Dedifferentiated amniotic fluid mesenchymal stem cell (primary cell): ENCODE measurements at regions not wholly inside any gene's neighbourhood (a gene's known extent, or its start where the extent isn't known, plus 50 kb on each side); places are given as distances from the start of the nearest gene placed in this dataset.

ENCODE experiments used
- DNase-seq: peaks from one replicate; pipeline ENCODE4 v3.0.0-alpha.2; 2016; ENCODE audit errors: extremely low spot score

DNA sequence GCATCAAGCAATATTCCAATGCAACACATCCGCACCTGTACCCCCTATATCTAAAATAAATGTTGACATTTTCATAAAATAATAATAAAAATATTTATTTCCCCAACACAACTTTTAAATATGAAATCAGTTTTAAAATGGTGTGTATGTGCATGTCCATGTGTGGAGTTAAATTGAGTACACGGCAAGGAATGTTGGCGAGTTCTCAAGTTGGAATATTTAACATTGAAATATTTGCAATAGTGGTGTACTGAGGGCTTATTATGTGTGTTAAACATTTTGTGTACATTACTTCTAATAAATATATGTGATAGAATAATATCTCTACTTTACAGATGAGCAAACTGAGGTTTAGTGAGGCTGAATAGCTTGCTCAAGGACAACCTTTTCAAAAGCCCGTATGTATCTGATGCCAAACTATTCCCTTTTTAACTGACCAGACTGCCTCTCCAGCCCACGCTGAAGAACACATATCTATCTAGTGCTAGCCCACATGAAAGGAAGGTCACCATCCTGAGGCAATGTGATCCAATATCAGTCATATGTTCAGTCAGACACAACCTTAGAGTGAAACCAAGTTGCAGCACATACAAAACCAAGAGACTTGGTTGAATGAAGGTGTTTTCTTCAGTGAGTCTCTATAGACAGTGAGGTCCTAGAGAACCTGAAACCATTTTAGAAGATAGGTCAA is 192.2 kb upstream of the CDH11 start:
- DNase-seq, result no peak

DNA sequence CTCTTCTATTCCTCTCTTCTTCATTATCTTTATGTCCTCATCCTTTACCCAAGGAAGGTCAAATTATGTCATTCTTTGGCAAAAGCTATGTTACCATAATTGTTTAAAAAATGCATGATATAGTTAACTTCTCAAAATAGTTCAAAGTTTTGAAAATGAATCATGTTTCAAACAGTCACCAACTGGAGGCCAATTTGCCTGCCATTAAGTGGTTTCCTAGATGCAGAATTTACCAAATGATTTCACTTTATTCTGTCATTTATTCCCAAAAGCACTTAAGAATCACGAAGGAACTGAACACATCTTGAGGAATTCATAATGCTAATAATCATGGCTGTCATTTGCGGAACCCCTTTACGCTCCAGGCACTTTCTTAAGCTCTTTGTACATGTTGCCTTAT is 190.9 kb upstream of the CDH11 start:
- DNase-seq, result peak; percentile 70

DNA sequence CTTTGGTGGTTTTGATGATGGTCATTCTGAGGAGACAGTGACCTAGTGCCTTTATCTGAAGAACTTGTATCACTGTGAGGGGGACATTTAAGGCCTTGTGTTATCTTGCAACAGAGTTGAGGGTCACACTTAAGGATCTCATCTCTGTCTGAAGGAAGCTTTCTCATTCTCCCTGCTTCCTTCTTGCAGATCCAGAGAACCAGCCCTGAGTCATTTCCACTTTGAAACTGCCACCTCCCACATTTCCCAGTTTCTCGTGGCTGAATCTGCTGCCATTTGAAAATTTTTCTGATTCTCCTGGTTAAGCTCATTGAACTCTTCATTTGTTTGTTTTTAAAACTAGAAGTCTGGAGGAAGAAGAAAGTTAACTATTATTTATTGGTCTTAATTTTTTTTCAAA is 190.2 kb upstream of the CDH11 start:
- DNase-seq, result no peak

DNA sequence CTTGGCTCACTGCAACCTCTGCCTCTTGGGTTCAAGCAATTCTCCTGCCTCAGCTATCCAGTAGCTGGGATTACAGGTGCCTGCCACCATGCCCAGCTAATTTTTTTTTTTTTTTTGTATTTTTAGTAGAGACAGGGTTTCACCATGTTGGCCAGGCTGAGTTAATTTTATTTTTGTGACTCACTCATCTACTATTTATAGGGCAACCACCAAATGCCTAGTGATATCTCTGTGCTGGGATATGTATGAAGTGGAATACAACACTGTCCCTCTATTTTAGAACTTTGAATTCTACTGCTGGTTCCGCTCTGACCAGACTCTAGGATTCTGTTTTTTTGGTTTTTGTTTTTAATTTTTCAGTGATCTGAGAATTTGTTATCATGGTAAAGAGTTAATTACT is 188.6 kb upstream of the CDH11 start:
- DNase-seq, result peak; percentile 59

DNA sequence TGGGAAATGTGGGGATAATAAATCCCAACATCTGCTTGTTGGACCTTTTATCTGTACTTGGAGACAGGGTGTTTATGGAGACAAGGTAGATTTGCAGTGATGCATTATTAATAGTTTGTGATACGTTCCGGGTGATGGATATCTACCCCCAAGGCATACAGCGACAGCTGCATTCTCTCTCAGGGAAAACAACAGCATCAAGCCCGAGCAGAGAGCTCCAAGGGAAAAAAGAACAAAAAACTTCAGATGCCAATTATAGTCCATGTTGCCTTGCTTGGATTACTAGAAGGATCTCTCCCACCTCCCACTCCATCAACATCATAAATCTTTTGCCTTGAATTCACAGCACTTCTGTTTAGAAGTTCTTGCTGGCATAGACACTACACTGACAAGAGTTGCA is 187.5 kb upstream of the CDH11 start:
- no peak for DNase-seq

DNA sequence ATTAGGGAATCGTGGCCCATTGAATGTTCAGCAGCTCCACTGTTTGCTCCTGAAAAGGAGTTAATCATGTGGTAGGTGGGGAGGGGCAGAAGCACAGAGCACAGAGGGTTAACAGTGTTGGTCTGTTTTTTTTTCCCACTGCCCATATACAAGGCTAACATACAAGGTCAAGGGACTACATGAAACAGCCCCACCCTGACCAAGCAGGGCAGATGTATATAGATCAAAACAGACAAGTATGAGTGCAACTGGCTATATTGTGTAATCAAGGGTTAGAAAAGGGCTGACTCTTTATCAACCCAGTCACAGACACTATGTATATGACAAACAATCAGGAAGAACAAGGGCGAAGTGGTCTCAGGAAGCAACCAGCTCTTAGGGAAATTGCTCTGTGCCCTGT is 186.6 kb upstream of the CDH11 start:
- DNase-seq, result no peak

DNA sequence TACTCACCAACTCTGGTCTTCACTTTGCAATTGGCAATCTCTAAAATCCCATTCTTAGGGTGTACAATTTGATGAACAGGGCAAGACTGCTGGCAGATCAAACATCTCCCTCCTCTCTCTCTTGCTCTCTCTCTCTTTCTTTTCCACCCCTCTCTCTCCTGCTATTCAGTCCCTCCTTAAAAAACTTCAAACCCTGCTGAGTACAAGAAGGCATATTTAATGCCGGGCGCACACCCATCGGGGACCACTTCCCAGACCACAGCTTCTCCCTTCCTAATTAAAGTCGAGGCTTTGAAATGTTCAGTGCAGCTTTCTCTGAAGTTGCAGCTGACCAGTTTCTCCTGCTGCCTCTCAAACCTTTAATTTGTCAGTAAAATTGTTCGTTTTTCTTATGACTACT is 185.4 kb upstream of the CDH11 start:
- no peak for DNase-seq

DNA sequence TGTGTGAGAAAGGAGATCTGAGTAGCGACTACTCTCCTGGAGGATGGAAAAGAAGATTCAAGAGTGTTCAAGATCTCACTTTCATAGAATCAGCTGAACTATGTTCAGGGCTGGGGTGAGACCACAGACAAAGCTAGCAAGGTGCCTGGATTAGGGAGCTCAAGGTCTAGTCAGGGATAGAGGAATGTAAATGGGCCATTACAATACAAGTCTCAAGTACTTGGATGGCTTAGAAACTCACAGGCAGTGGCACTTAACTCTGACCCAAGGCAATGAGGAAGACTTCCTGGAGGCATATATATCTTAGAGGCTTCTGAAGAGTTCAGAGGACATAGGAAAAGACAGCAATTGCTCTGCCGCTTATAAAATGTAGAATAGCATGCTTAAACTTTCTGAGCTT is 184.9 kb upstream of the CDH11 start:
- DNase-seq, result no peak

DNA sequence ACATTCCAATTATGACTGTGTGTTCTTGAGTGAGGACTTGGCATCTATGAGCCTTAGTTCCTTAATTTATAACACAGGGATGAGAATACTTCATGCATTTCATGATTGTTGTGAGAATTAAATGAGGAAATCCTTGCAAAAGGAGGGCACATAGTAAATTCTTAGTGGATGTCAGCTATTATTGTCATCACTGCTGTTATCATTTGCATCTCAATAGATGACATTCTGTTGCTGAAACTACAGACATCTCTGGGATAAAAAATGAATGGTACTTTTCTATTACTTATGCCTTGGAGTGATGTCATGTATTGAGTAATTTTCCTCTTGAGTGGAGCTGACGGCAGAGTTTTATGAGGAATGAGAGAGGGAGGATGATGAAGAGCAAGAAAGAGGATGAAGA is 184.4 kb upstream of the CDH11 start:
- no peak for DNase-seq

DNA sequence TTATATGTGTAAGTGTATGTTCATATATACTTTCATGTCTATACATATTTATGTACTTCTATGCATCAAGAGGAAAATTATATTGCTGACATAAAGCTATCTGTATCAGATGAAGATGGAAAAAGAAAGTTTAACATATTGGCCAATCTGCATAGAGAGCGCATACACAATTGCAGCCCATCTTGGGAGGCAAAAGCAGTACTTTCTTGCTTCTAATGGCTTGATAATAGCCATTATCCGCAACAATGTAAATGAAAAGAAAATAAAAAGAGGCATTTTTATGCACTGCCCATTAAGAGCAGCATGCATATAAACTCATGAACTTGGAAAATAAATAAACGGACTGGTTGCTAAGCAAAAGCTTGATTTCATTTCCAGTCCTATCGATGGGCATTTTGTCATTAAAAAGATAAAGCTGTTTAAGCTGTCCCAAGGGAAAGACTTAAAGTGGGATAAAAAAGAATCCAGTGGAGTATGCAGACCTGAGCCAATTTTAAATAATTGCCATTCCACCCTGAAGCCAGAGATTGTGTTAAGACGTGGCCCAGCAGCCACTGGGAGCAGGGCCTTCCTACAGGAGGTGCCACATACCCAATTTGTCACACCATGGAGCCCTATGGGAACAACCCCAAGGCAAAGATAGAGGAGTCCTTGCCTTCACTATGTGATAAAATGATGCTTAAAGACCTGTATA is 183.6 kb upstream of the CDH11 start:
- DNase-seq, result no peak

DNA sequence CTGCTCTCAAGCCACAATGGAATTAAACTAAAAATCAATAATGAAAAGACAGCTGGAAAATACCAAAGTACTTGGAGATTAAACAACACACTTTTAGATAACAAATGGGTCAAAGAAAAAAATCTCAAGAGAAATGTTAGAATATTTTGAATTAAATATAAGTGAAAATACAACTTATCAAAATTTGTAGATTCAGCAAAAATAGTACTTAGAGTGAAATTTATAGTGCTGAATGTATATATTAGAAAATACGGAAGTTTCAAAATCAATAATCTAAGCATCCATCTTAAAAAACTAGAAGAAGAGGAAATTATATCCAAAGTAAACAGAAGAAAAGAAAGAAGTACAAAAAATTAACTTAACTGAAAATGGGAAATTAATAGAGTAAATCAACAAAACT is 179.2 kb upstream of the CDH11 start:
- DNase-seq, result no peak

DNA sequence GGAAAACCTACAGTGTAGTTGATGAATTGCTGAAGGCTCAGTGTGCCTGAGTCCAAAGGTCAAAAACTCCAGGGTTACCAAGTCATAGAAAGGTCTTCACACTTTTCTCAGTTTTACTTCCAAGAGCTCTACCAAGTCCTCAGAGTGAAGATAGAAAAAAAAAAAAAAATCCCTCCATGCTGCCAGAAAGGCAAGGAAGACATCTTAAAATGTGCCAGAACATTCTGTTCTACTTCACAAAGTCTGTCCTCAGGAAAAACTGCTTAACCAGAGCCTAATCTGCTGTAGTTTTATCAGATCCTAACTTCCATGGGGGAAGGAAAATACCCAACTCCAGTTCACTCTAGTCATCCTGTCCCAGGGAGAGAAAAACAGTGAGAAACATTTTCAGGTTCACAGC is 175.6 kb upstream of the CDH11 start:
- DNase-seq, result no peak

DNA sequence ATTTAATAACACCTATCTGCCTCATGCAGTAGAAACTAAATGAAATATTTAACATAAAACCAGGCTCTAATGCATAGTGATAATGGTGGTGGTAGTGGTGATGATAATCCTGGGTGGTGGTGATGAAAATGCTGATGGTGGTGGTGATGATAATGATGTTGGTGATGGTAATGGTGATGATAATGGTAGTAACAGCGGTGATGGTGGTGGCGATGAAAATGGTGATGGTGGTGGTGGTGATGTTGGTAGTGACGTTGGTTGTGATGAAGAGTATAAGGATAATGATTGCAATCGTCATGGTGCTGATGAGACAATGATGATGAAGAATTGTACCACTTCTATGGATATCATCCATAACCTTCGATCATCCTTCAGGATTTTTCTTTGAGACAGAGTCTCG is 173.7 kb upstream of the CDH11 start:
- no peak for DNase-seq

DNA sequence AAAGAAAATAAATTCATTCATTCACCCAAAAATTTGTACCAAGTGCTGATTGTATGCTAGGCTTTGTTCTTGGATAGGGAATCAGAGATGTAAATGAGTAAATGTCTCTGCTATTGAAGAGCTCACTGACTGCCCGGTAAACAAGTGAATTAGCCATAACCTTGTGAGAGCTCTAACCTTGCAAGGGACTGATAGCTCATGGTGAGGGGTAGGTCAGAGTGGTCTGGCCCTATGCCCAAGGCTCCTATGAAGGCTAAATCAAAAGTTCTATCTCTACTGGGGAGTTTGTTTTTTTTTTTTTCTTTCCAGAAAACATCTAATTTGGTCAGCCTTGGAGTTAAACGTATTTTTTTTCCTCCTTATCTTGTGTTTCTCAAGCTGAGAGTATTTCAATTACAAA is 172.8 kb upstream of the CDH11 start:
- DNase-seq, result no peak

DNA sequence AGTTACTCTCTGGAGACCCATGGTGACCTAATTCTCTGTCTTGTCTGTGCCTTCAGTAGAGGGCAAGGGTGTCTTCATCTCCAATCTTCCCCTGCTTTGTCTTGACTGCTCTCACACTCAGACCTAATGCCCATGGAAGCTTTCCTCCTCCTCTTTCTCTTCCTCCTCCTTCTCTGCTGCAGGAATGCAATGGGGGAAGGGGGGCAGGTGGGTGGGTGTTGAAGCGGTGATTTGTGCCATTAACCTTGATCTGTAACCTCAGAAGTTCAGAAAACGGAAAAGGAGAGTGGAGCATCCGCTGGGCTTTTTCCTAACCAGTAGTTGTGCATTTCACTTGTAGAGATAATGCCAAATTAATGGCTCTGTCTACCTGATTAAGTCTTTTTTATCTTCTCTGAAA is 172.3 kb upstream of the CDH11 start:
- no peak for DNase-seq

DNA sequence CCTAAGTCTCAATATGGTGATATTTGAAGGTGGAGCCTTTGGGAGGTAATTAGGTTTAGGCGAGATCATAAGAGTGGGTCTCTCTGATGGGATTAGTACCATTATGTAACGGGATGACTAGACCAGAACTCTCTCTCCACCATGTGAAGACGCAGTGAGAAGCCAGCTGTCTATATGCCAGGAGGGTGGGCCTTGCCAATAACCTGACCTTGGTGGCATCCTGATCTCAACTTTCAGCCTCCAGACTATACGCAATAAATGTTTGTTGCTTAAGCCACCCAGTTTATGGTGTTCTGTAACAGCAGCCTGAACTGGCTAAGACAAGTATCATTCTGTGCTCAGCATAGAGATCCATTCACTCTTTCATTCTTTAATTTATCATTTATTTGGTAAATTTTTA is 167.2 kb upstream of the CDH11 start:
- no peak for DNase-seq

DNA sequence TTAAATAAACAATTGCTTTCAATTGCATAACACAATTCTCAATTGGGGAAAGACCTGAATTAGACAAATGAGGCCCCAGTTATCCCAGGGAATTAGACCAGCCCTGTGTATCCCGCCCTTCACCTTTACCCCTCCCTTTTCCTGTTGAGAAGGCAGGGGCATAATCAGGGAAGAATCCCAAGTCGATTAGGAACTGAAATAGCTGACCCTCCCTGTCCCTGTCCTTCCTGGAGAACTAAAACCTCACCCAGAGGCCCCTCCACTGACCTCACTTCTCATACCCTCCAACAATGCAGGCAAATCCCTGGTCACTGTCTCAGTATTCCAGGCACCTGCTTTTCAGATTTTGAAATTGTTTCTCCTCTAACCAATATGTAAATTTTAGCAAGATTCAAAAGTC is 165.4 kb upstream of the CDH11 start:
- DNase-seq, result no peak

DNA sequence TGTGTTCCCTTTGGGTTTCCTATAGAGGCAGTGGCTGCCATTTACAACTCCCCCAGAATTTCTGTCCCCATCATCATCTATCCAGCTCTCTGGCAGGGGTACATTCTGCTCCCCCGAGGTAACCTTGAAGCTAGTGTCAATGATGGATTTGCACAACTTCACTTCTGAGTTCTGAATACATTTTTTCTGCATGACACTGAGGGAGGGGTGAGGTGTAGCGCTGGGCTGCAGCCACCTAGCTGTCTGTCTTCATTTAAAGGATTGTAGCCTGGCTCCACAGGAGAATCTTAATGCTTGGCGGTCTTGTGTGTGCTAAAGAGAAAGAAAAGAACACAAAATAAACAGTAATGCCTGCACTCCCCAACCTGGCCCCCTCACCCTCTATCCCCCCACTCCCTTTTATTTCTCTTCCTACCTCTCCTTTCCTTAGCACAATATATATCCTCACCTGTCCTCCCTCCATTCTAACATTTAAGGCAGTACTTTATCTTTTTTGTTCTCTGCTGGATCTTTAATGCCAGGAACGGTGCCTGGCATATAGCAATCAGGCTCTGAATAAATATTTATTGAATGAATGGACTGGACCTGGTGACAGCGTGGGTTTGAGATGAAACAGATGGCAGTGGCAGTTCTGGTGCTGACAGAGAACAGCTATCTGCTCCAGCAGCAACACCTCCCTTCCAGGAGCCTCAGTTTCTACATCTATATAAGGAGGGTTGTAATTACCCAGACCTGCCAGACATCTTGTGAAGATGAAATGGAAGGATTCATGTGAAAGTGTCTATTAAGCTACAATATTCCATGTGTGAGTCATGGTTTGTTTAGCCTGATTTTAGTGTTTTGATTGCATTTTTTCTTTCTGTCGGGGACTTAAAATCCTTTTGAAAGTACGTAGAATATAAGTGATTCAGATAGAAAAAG is 163.5 kb upstream of the CDH11 start:
- no peak for DNase-seq

DNA sequence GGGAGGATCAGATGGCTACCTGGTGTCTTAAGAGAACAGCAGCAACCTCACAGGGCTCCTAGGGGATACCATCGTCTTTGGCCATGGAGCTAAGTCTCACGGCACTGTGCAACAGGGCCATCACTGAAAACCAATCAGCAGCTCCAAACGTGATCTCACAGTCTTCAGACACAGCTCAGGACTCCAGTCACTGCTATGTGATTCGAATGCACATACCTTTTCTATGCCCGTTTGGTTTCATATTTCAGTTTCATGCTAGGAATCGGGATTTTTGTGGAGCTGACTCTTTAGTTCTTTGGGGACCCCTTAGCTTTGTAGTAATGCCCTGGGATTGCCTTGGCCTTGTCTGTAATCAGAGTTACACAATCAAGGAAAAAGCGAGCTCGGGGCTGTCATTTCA is 162.8 kb upstream of the CDH11 start:
- no peak for DNase-seq

DNA sequence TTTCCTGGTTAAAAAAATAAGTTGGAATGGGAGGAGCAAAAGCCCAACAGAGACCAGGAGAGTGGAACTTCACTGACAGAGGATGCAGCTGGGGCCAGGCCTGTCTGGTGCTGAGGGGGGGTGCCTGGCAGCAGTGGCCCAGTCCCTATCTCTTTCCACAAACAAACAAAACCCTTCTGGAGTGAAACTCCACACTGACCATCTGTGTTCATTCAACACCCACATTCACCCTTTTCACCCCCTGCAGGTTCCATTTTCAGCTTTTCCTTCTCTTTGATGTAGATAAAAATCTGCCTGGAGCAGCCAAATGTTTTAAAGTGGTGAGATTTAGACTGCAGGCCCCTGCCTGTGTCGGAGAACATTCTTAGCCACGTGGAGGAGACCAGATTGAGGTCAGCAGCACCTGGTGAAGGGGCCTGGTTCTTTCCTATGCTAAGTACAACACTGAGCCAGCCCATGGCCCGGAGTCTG is 161.4 kb upstream of the CDH11 start:
- no peak for DNase-seq

DNA sequence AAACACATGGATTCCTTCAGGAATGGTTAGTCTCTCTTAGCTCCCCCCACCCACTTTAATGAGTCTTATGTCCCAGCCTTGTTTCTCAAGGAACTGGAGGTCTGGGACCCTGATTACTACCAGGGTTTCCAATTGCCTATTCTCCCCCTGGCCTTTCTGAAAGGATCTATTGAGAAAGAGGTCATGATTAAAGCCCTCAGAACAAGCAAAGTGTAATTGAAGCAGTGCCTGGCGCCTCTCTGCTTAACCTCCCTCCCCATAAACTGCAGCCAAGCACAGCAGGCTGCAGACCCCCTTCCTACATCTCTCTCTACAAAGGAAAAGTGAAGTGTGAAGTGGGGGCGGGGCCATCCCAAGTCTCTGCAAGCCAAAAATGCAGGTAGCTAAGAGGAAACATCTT is 159.7 kb upstream of the CDH11 start:
- DNase-seq, result no peak

DNA sequence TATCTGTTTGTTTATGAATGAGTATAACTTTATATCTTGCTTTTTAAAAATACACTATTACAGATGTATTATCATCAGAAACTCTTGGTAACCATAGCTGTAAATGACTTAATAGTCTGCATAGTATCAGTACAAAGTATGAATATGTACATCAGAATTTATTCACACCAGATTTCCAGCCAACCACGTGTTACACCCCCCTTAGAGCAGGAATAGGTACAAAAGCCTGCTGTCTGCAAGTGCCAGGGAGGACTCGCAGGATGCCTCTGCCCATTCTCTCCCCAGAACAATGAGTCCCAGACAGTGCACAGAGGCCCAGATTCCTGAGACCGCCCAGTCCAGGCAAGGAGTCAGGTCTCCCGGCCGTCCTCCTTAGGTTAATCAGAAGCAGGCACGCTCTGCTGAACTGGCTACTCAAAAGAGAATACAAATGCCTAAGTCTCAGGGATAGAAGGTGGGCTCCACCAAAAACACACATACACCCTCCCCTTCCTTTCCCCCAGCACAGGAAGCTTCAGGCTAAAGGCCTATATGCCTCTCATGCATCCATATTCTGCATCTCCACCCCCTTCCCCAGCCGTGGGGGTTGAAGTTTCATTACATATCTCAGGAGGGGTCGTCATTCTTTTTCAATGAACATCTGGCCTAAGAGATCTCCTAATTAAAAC is 159.1 kb upstream of the CDH11 start:
- DNase-seq, result no peak
